GM12878 (cell line): ENCODE measurements at regions not wholly inside any gene's neighbourhood (a gene's known extent, or its start where the extent isn't known, plus 50 kb on each side); places are given as distances from the start of the nearest gene placed in this dataset.

Source experiments
- ATAC-seq: fragments of 200-7000 bp; cut with Tn5 transposase; 3 replicates; pipeline ENCODE4 v1.9.1; 2020; ENCODE audit warnings: mild to moderate bottlenecking, moderate library complexity
- BruUV-seq: library from RNA; stranded (reverse); fragments of 400-500 nt; replicated peaks from 2 replicates; lab custom pipeline; 2021; lab: Mats Ljungman, UMichigan
- CTCF ChIA-PET: fragments of 300-600 bp; sonication (Branson Sonifier 250); formaldehyde crosslinking; extraction: SDS; loops from one replicate; lab custom pipeline; 2021; ENCODE audit warnings: inconsistent platforms; lab: Yijun Ruan, JAX
- POLR2A ChIA-PET: fragments of 350-600 bp; formaldehyde crosslinking; extraction: SDS; loops from one replicate; lab custom pipeline; 2021; ENCODE audit warnings: inconsistent platforms; lab: Charles Lee
- RAD21 ChIA-PET: fragments of 300-600 bp; sonication (Branson Sonifier 250); formaldehyde crosslinking; loops from one replicate; lab custom pipeline; 2023; ENCODE audit warnings: antibody characterized with exemption; ENCODE audit not compliant: unreplicated experiment; lab: Charles Lee
- SMC1A ChIA-PET: fragments of 300-600 bp; sonication (Branson Sonifier 250); formaldehyde crosslinking; loops from one replicate; lab custom pipeline; 2023; ENCODE audit not compliant: unreplicated experiment, uncharacterized antibody; lab: Charles Lee
- DNase-seq: peaks from one replicate; pipeline ENCODE4 v3.0.0-alpha.2; 2011; ENCODE audit warnings: low read depth, low spot score
- FAIRE-seq: peaks from 3 replicates; lab custom pipeline; 2011; peaks lifted over from hg19 to GRCh38; lab: Jason Lieb, UNC
- H2AFZ ChIP-seq: 2 replicates; pipeline ENCODE4 v1.6.0; 2011; ENCODE audit warnings: low read depth, low read length, control low read depth; ENCODE audit not compliant: control insufficient read depth
- H3K27ac ChIP-seq: 2 replicates; pipeline ENCODE4 v1.5.1; 2011; ENCODE audit warnings: control low read depth; ENCODE audit not compliant: control insufficient read depth, insufficient read depth
- H3K27me3 ChIP-seq, 2 experiments: replicated peaks in 1 of 2; 2 replicates each; pipeline versions ENCODE4 v1.6.0 to v1.6.1; 2011; ENCODE audit warnings: low read length in 1 of 2; ENCODE audit not compliant: control insufficient read depth in 2 of 2, insufficient read depth in 2 of 2
- H3K36me3 ChIP-seq, 2 experiments: 2 replicates each; pipeline ENCODE4 v1.5.1; 2011; ENCODE audit warnings: low read length in 1 of 2; ENCODE audit not compliant: control insufficient read depth in 2 of 2, insufficient read depth in 2 of 2
- H3K4me1 ChIP-seq: 2 replicates; pipeline ENCODE4 v1.6.1; 2011; ENCODE audit warnings: mild to moderate bottlenecking, low read length, moderate library complexity, mixed read lengths; ENCODE audit not compliant: control insufficient read depth, insufficient read depth
- H3K4me2 ChIP-seq: 2 replicates; pipeline ENCODE4 v1.6.0; 2011; ENCODE audit warnings: control low read depth; ENCODE audit not compliant: control insufficient read depth, insufficient read depth
- H3K4me3 ChIP-seq: fragments of 200-600 bp; sonication (generic); 2 replicates; pipeline ENCODE4 v1.5.1; 2016
- H3K79me2 ChIP-seq: 2 replicates; pipeline ENCODE4 v1.6.0; 2011; ENCODE audit warnings: low read length; ENCODE audit not compliant: control insufficient read depth, insufficient read depth
- H3K9ac ChIP-seq: 2 replicates; pipeline ENCODE4 v1.8.0; 2011; ENCODE audit warnings: low read length, control low read depth, mixed read lengths; ENCODE audit not compliant: control insufficient read depth, insufficient read depth
- H3K9me3 ChIP-seq: replicated peaks from 3 replicates; pipeline ENCODE4 v1.5.1; 2011; ENCODE audit warnings: mild to moderate bottlenecking, low read length; ENCODE audit not compliant: control insufficient read depth, insufficient read depth
- H4K20me1 ChIP-seq: 2 replicates; pipeline ENCODE4 v1.6.0; 2011; ENCODE audit not compliant: control insufficient read depth, insufficient read depth
- NFYB ChIP-seq: IDR thresholded peaks from 2 replicates; pipeline ENCODE4 v1.6.1; 2011; ENCODE audit warnings: low read depth, mild to moderate bottlenecking, low read length, improper control_type of control experiment, moderate library complexity; ENCODE audit not compliant: insufficient read depth
- RAD51 ChIP-seq: fragments of 450-650 bp; IDR thresholded peaks from 2 replicates; pipeline ENCODE4 v1.6.1; 2016; ENCODE audit warnings: moderate library complexity, mild to moderate bottlenecking, inconsistent platforms
- ZNF274 ChIP-seq: IDR thresholded peaks from one replicate; pipeline ENCODE4 v1.8.0; 2011; ENCODE audit not compliant: insufficient read length, insufficient read depth
- WGBS: methylation state at CpG from one replicate; pipeline ENCODE4 v1.1.6; 2016; ENCODE audit warnings: low lambda C conversion rate; ENCODE audit not compliant: insufficient replicate concordance, insufficient coverage; ENCODE audit errors: missing lambda C conversion rate; 5-methylcytosine and 5-hydroxymethylcytosine counted together
- in situ Hi-C: fragments of 300-500 bp; cut with MboI; formaldehyde crosslinking; loops from 9 replicates; pipeline ENCODE4 v1.14.3; 2018; ENCODE audit warnings: mixed read lengths
- intact Hi-C: fragments of 100-400 bp; cut with micrococcal nuclease; formaldehyde crosslinking; loops from one replicate; pipeline ENCODE4 v1.14.2; 2022; ENCODE audit not compliant: unreplicated experiment
- TF ChIP-seq, protein P1 (sequence below): IDR thresholded peaks from 2 replicates; pipeline ENCODE4 v1.6.1; 2011; ENCODE audit warnings: borderline replicate concordance, low read depth, mild to moderate bottlenecking, moderate library complexity, mixed read lengths, low read length; ENCODE audit not compliant: insufficient read depth; ENCODE audit errors: extremely low read length
- TF ChIP-seq, protein P2 (sequence below): fragments of 450-650 bp; IDR thresholded peaks from 2 replicates; pipeline ENCODE4 v1.6.1; 2017; ENCODE audit warnings: low read depth, mild to moderate bottlenecking, moderate library complexity

DNA sequence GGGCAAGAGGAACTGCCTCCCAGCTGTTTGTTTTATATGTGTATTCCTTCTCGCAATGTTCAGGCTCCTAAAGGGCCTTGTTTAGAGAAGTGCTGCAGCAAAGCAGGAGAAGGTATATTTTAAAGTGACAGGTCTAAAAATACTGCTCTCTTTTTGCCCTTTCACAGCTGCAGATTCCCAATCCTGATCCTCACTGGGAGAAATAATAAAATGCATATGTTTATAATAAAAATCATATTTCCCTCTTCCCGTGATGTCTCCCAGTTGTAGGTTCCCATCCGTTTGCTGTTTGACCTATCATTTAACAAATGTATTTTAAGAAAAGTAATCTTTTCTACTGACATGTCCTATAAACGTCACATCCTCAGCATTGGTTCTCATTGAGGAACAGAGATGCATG, 62.7 kb upstream of the GPC4 start:
- H3K4me2 ChIP-seq, result no peak overlapping the region
- no peaks in the 10 kb centered on the region for H3K9me3 ChIP-seq
- in situ Hi-C loops, result no loop called here
- WGBS, result 50% methylated on average over 4 of the region's 4 CpGs
- no peak overlapping the region for H3K9ac ChIP-seq
- no peak for DNase-seq
- no peak overlapping the region for H2AFZ ChIP-seq
- TF ChIP-seq NFYB, result no peak
- no peak for TF ChIP-seq RAD51
- TF ChIP-seq ZNF274, result no peak
- TF ChIP-seq, protein P1, sequence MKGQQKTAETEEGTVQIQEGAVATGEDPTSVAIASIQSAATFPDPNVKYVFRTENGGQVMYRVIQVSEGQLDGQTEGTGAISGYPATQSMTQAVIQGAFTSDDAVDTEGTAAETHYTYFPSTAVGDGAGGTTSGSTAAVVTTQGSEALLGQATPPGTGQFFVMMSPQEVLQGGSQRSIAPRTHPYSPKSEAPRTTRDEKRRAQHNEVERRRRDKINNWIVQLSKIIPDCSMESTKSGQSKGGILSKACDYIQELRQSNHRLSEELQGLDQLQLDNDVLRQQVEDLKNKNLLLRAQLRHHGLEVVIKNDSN, result no peak
- TF ChIP-seq, protein P2, sequence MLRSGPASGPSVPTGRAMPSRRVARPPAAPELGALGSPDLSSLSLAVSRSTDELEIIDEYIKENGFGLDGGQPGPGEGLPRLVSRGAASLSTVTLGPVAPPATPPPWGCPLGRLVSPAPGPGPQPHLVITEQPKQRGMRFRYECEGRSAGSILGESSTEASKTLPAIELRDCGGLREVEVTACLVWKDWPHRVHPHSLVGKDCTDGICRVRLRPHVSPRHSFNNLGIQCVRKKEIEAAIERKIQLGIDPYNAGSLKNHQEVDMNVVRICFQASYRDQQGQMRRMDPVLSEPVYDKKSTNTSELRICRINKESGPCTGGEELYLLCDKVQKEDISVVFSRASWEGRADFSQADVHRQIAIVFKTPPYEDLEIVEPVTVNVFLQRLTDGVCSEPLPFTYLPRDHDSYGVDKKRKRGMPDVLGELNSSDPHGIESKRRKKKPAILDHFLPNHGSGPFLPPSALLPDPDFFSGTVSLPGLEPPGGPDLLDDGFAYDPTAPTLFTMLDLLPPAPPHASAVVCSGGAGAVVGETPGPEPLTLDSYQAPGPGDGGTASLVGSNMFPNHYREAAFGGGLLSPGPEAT, result no peak
- TF ChIP-seq, all 136 proteins: peak for 0
- CTCF ChIA-PET, result interaction anchor here (0.6 kb wide), 1 partner anchor 163 kb away, joined by 3 read pairs; no protein-coding TSS in a partner anchor
- Histone ChIP-seq H3K79me2 (no peaks in the 10 kb centered on the region), H3K27ac (no peak overlapping the region), H3K36me3 (no peaks in the 10 kb centered on the region), H3K4me1 (no peaks in the 10 kb centered on the region), H3K4me3 (no peak overlapping the region), H4K20me1 (no peaks in the 10 kb centered on the region), H3K27me3 (no peaks in the 10 kb centered on the region)
- RAD21 ChIA-PET, result no interaction called here
- POLR2A ChIA-PET, result no interaction called here
- SMC1A ChIA-PET, result interaction anchor here (1.0 kb wide), 1 partner anchor 139 kb away, joined by 3 read pairs; no protein-coding TSS in a partner anchor
- ATAC-seq, result no peak
- FAIRE-seq, result no peak
- intact Hi-C loops, result no loop called here
- BruUV-seq, result no TSS peak
